Breast epithelium (tissue), 3 donors: ENCODE measurements at regions not wholly inside any gene's neighbourhood (a gene's known extent, or its start where the extent isn't known, plus 50 kb on each side); places are given as distances from the start of the nearest gene placed in this dataset.

Experiments used
- CTCF ChIP-seq, 3 donors: fragments of 450-650 bp; IDR thresholded peaks; one replicate each; pipeline ENCODE4 v1.5.1; 2016 to 2017; ENCODE audit warnings: antibody characterized with exemption in 3 of 3, mild to moderate bottlenecking in 3 of 3, moderate library complexity in 3 of 3
- POLR2A ChIP-seq: fragments of 450-650 bp; IDR thresholded peaks from one replicate; pipeline ENCODE4 v1.6.1; 2016; ENCODE audit warnings: antibody characterized with exemption, mild to moderate bottlenecking, moderate library complexity
- POLR2AphosphoS5 ChIP-seq, 3 donors: sonication (generic); formaldehyde crosslinking; IDR thresholded peaks; one replicate each; pipeline ENCODE4 v1.6.1; 2017; ENCODE audit warnings: antibody characterized with exemption in 3 of 3

GRCh38 chr10:44674536-44675386, 236.4 kb upstream of the TMEM72 start:
- TF ChIP-seq POLR2A (no peak), CTCF (IDR thresholded peaks at IDR 0.05) (no peak), POLR2AphosphoS5 (IDR thresholded peaks at IDR 0.05) (no peak)
